CD4-positive, alpha-beta T cell (primary cell): ENCODE measurements at regions not wholly inside any gene's neighbourhood (a gene's known extent, or its start where the extent isn't known, plus 50 kb on each side); places are given as distances from the start of the nearest gene placed in this dataset.
"Not testable (repeated sequence)": the region's sequence is repeated elsewhere in the genome, so short reads cannot be mapped to it uniquely, and the experiment has no call there.

ENCODE experiments used
- ATAC-seq: fragments of 200-7000 bp; cut with Tn5 transposase; one replicate; pipeline ENCODE4 v1.10.0; 2022; ENCODE audit warnings: mild to moderate bottlenecking; ENCODE audit not compliant: poor library complexity
- CTCF ChIA-PET: fragments of 350-600 bp; sonication (Branson Sonifier 250); formaldehyde crosslinking; loops from one replicate; lab custom pipeline; 2021; ENCODE audit warnings: antibody characterized with exemption, inconsistent platforms; lab: Charles Lee
- POLR2A ChIA-PET: fragments of 350-600 bp; sonication (Branson Sonifier 250); formaldehyde crosslinking; loops from one replicate; lab custom pipeline; 2021; ENCODE audit warnings: antibody characterized with exemption, inconsistent platforms; lab: Charles Lee
- DNase-seq, 14 experiments: peaks; one replicate each; pipeline ENCODE4 v3.0.0-alpha.2; 2013 to 2020; ENCODE audit warnings: mixed read lengths in 2 of 14
- H3K27ac ChIP-seq, 2 donors: one replicate each; pipeline versions ENCODE4 v1.5.1 to v1.7.0; 2013; ENCODE audit warnings: low read length in 2 of 2, low read depth in 1 of 2, mild to moderate bottlenecking in 1 of 2
- H3K27me3 ChIP-seq, 2 experiments: 1 replicate in 1 of 2; 2 replicates in 1 of 2; pipeline versions ENCODE4 v1.6.1 to v1.7.0; 2013; ENCODE audit warnings: low read length in 2 of 2, control low read depth in 1 of 2, mild to moderate bottlenecking in 1 of 2, moderate library complexity in 1 of 2; ENCODE audit not compliant: insufficient read depth in 2 of 2, control insufficient read depth in 1 of 2
- H3K36me3 ChIP-seq: one replicate; pipeline ENCODE4 v1.6.1; 2013; ENCODE audit warnings: low read length, control low read depth; ENCODE audit not compliant: insufficient read depth
- H3K4me1 ChIP-seq: one replicate; pipeline ENCODE4 v1.6.1; 2013; ENCODE audit warnings: low read length, control low read depth; ENCODE audit not compliant: insufficient read depth
- H3K4me3 ChIP-seq: one replicate; pipeline ENCODE4 v1.5.1; 2013; ENCODE audit warnings: mild to moderate bottlenecking, low read length, moderate library complexity
- H3K9me3 ChIP-seq, 2 experiments: 1 replicate in 1 of 2; 2 replicates in 1 of 2; pipeline versions ENCODE4 v1.6.1 to v1.7.0; 2013; ENCODE audit warnings: low read length in 2 of 2, mild to moderate bottlenecking in 2 of 2, control low read depth in 1 of 2, moderate library complexity in 1 of 2; ENCODE audit not compliant: control insufficient read depth in 1 of 2, insufficient read depth in 1 of 2
- H3K27ac Mint-ChIP-seq: one replicate; pipeline ENCODE4 v1.8.0; 2020; ENCODE audit warnings: mixed read lengths
- H3K27me3 Mint-ChIP-seq: one replicate; pipeline ENCODE4 v1.8.0; 2021; ENCODE audit warnings: mixed read lengths
- H3K36me3 Mint-ChIP-seq: one replicate; pipeline ENCODE4 v1.8.0; 2021; ENCODE audit warnings: low read depth, mixed read lengths
- H3K4me1 Mint-ChIP-seq: one replicate; pipeline ENCODE4 v1.8.0; 2021; ENCODE audit warnings: low read depth, mixed read lengths
- H3K4me3 Mint-ChIP-seq: one replicate; pipeline ENCODE4 v1.8.0; 2020; ENCODE audit warnings: mild to moderate bottlenecking, mixed read lengths
- H3K9me3 Mint-ChIP-seq: one replicate; pipeline ENCODE4 v1.8.0; 2020; ENCODE audit warnings: mixed read lengths
- CTCF ChIP-seq: fragments of 200-600 bp; IDR thresholded peaks from one replicate; pipeline ENCODE4 v1.8.0; 2022; ENCODE audit warnings: antibody characterized with exemption, mild to moderate bottlenecking
- intact Hi-C, 2 experiments: fragments of 100-400 bp; cut with DNase I in 1 of 2; cut with micrococcal nuclease in 1 of 2; formaldehyde crosslinking; loops; one replicate each; pipeline versions ENCODE4 v1.15.1 to v1.9.0; 2023 to 2025; cut with DNase I, micrococcal nuclease

- H3K4me1 ChIP-seq, DNase-seq, ATAC-seq, intact Hi-C loops, CTCF ChIA-PET, POLR2A ChIA-PET, H3K27me3 ChIP-seq, H3K27ac ChIP-seq, H3K36me3 ChIP-seq, H3K36me3 Mint-ChIP-seq, H3K4me3 Mint-ChIP-seq, H3K9me3 Mint-ChIP-seq, H3K9me3 ChIP-seq, H3K4me3 ChIP-seq, H3K4me1 Mint-ChIP-seq, H3K27ac Mint-ChIP-seq, H3K27me3 Mint-ChIP-seq: not testable (repeated sequence)
These were observed 51.6 kb upstream of the MAP4K4 start for GRCh38 chr2:101645886-101646285.

- no peaks in the 10 kb centered on the region for H3K27me3 Mint-ChIP-seq
- Histone ChIP-seq H3K36me3 (no peaks in the 10 kb centered on the region), H3K27me3 (no peaks in the 10 kb centered on the region), H3K9me3 (no peaks in the 10 kb centered on the region), H3K4me1 (no peaks in the 10 kb centered on the region), H3K27ac (no peak overlapping the region), H3K4me3 (no peak overlapping the region)
- POLR2A ChIA-PET, result no interaction called here
- no peaks in the 10 kb centered on the region for H3K9me3 Mint-ChIP-seq
- H3K36me3 Mint-ChIP-seq, result no peaks in the 10 kb centered on the region
- H3K4me3 Mint-ChIP-seq, result no peak overlapping the region
- CTCF ChIA-PET, result no interaction called here
- intact Hi-C loops, result no loop called here
- H3K27ac Mint-ChIP-seq, result no peak overlapping the region
- no peaks in the 10 kb centered on the region for H3K4me1 Mint-ChIP-seq
- TF ChIP-seq CTCF, result no peak
- DNase-seq (no peak), ATAC-seq (no peak)
These were observed 52.6 kb upstream of the MAP4K4 start for GRCh38 chr2:101644842-101645383.

- DNase-seq (no peak), ATAC-seq (no peak)
- no peaks in the 10 kb centered on the region for H3K9me3 Mint-ChIP-seq
- H3K9me3 ChIP-seq, result no peaks in the 10 kb centered on the region
- intact Hi-C loops, result no loop called here
- no peak overlapping the region for H3K27ac ChIP-seq
- no peaks in the 10 kb centered on the region for H3K27me3 ChIP-seq
- ChIA-PET POLR2A (interaction anchor here (0.8 to 0.9 kb wide), 2 partner anchors 18 to 19 kb away, joined by 3 read pairs; no protein-coding TSS in a partner anchor), CTCF (no interaction called here)
- H3K36me3 ChIP-seq, result no peaks in the 10 kb centered on the region
- H3K36me3 Mint-ChIP-seq, result no peaks in the 10 kb centered on the region
- H3K4me3 Mint-ChIP-seq, result no peak overlapping the region
- no peak for TF ChIP-seq CTCF
- no peaks in the 10 kb centered on the region for H3K4me1 ChIP-seq
- H3K27ac Mint-ChIP-seq, result no peak overlapping the region
- no peak overlapping the region for H3K4me3 ChIP-seq
- no peaks in the 10 kb centered on the region for H3K4me1 Mint-ChIP-seq
- no peaks in the 10 kb centered on the region for H3K27me3 Mint-ChIP-seq
These were observed 54.4 kb upstream of the MAP4K4 start for GRCh38 chr2:101643004-101643524.
